Astrocyte (in vitro differentiated cells and primary cell): ENCODE measurements at regions not wholly inside any gene's neighbourhood (a gene's known extent, or its start where the extent isn't known, plus 50 kb on each side); places are given as distances from the start of the nearest gene placed in this dataset.

Source experiments
- DNase-seq: peaks from one replicate; pipeline ENCODE4 v3.0.0-alpha.2; 2010; ENCODE audit warnings: low read depth
- FAIRE-seq: peaks from 2 replicates; lab custom pipeline; 2011; peaks lifted over from hg19 to GRCh38; lab: Jason Lieb, UNC
- H2AFZ ChIP-seq: 2 replicates; pipeline ENCODE4 v1.6.0; 2012; ENCODE audit warnings: low read depth, low read length, inconsistent platforms
- H3K27ac ChIP-seq: 2 replicates; pipeline ENCODE4 v1.5.1; 2011; ENCODE audit warnings: low read depth, low read length, inconsistent platforms
- H3K27me3 ChIP-seq: 2 replicates; pipeline ENCODE4 v1.6.0; 2011; ENCODE audit warnings: low read length, inconsistent platforms; ENCODE audit not compliant: insufficient read depth
- H3K36me3 ChIP-seq: 2 replicates; pipeline ENCODE4 v1.5.1; 2011; ENCODE audit warnings: low read length, inconsistent platforms; ENCODE audit not compliant: insufficient read depth
- H3K4me1 ChIP-seq: 2 replicates; pipeline ENCODE4 v1.5.1; 2011; ENCODE audit warnings: low read length, inconsistent platforms; ENCODE audit not compliant: insufficient read depth
- H3K4me2 ChIP-seq: 2 replicates; pipeline ENCODE4 v1.6.0; 2012; ENCODE audit warnings: low read length, inconsistent platforms
- H3K4me3 ChIP-seq: 2 replicates; pipeline ENCODE4 v1.5.1; 2011; ENCODE audit warnings: low read depth, mild to moderate bottlenecking, low read length, inconsistent platforms; ENCODE audit not compliant: insufficient read depth
- H3K79me2 ChIP-seq: 2 replicates; pipeline ENCODE4 v1.6.0; 2012; ENCODE audit warnings: mild to moderate bottlenecking, low read length, inconsistent platforms; ENCODE audit not compliant: insufficient read depth
- H3K9ac ChIP-seq: 2 replicates; pipeline ENCODE4 v1.6.0; 2012; ENCODE audit warnings: mild to moderate bottlenecking, low read length, inconsistent platforms
- H3K9me3 ChIP-seq: 2 replicates; pipeline ENCODE4 v1.5.1; 2012; ENCODE audit warnings: low read depth, mild to moderate bottlenecking, low read length, inconsistent platforms; ENCODE audit not compliant: insufficient read depth
- H4K20me1 ChIP-seq: 2 replicates; pipeline ENCODE4 v1.6.0; 2012; ENCODE audit warnings: low read length, inconsistent platforms; ENCODE audit not compliant: insufficient read depth
- H3K27ac Mint-ChIP-seq: one replicate; pipeline ENCODE4 v1.8.0; 2021; ENCODE audit warnings: mild to moderate bottlenecking, mixed read lengths; ENCODE audit not compliant: unreplicated experiment
- H3K27me3 Mint-ChIP-seq: one replicate; pipeline ENCODE4 v1.8.0; 2021; ENCODE audit warnings: low read depth, mixed read lengths; ENCODE audit not compliant: unreplicated experiment
- H3K36me3 Mint-ChIP-seq: one replicate; pipeline ENCODE4 v1.8.0; 2021; ENCODE audit warnings: low read depth, mixed read lengths; ENCODE audit not compliant: unreplicated experiment
- H3K4me1 Mint-ChIP-seq: one replicate; pipeline ENCODE4 v1.8.0; 2021; ENCODE audit warnings: low read depth, mixed read lengths; ENCODE audit not compliant: unreplicated experiment
- H3K4me3 Mint-ChIP-seq: one replicate; pipeline ENCODE4 v1.8.0; 2021; ENCODE audit warnings: mild to moderate bottlenecking, moderate library complexity, mixed read lengths; ENCODE audit not compliant: unreplicated experiment
- H3K9me3 Mint-ChIP-seq: one replicate; pipeline ENCODE4 v1.8.0; 2021; ENCODE audit warnings: mild to moderate bottlenecking, mixed read lengths; ENCODE audit not compliant: unreplicated experiment
- CTCF ChIP-seq: IDR thresholded peaks from 2 replicates; pipeline ENCODE4 v1.5.1; 2011; ENCODE audit warnings: low read depth, mild to moderate bottlenecking, inconsistent platforms, low read length, moderate library complexity; ENCODE audit not compliant: insufficient read depth
- EZH2 ChIP-seq: IDR thresholded peaks from 2 replicates; pipeline ENCODE4 v1.6.1; 2012; ENCODE audit warnings: mild to moderate bottlenecking, low read length, inconsistent platforms; ENCODE audit not compliant: insufficient read depth

- Mint-ChIP-seq H3K36me3 (no peaks in the 10 kb centered on the region), H3K4me3 (no peak overlapping the region), H3K27ac (no peak overlapping the region), H3K4me1 (peaks cover 2% of the 10 kb centered on the region), H3K9me3 (no peaks in the 10 kb centered on the region), H3K27me3 (peaks cover 4% of the 10 kb centered on the region)
- H3K27ac ChIP-seq = no peak overlapping the region
- FAIRE-seq = no peak
- H4K20me1 ChIP-seq = no peaks in the 10 kb centered on the region
- no peaks in the 10 kb centered on the region for H3K27me3 ChIP-seq
- no peak overlapping the region for H3K4me2 ChIP-seq
- no peak overlapping the region for H3K9ac ChIP-seq
- H3K4me1 ChIP-seq = no peaks in the 10 kb centered on the region
- H3K79me2 ChIP-seq = no peaks in the 10 kb centered on the region
- TF ChIP-seq EZH2 (no peak), CTCF (no peak)
- H3K36me3 ChIP-seq = no peaks in the 10 kb centered on the region
- H2AFZ ChIP-seq = no peak overlapping the region
- DNase-seq = no peak
- no peak overlapping the region for H3K4me3 ChIP-seq
- H3K9me3 ChIP-seq = no peaks in the 10 kb centered on the region
Measured at GRCh38 chr11:91115116-91115515, 892.3 kb upstream of the CHORDC1 start.

GRCh38 chr11:91104237-91104636, 881.4 kb upstream of the CHORDC1 start:
- no peak for FAIRE-seq
- H3K4me3 Mint-ChIP-seq = no peak overlapping the region
- Histone ChIP-seq H3K27me3 (no peaks in the 10 kb centered on the region), H3K79me2 (no peaks in the 10 kb centered on the region), H3K27ac (no peak overlapping the region), H3K36me3 (no peaks in the 10 kb centered on the region), H3K4me1 (peaks cover 4% of the 10 kb centered on the region), H4K20me1 (no peaks in the 10 kb centered on the region), H2AFZ (no peak overlapping the region), H3K9ac (no peak overlapping the region), H3K9me3 (no peaks in the 10 kb centered on the region), H3K4me3 (no peak overlapping the region), H3K4me2 (peak overlapping the region; percentile 7)
- peaks cover 30% of the 10 kb centered on the region for H3K4me1 Mint-ChIP-seq
- H3K27me3 Mint-ChIP-seq = no peaks in the 10 kb centered on the region
- no peaks in the 10 kb centered on the region for H3K36me3 Mint-ChIP-seq
- peak; percentile 72 for DNase-seq
- peaks cover 5% of the 10 kb centered on the region for H3K9me3 Mint-ChIP-seq
- peak overlapping the region; percentile 84 for H3K27ac Mint-ChIP-seq
- TF ChIP-seq EZH2 (no peak), CTCF (no peak)

- no peak overlapping the region for H2AFZ ChIP-seq
- Mint-ChIP-seq H3K27ac (peak overlapping the region; percentile 48), H3K4me1 (peaks cover 25% of the 10 kb centered on the region), H3K9me3 (peaks cover 5% of the 10 kb centered on the region), H3K27me3 (no peaks in the 10 kb centered on the region), H3K36me3 (no peaks in the 10 kb centered on the region), H3K4me3 (no peak overlapping the region)
- FAIRE-seq = no peak
- no peak for TF ChIP-seq CTCF
- no peak for TF ChIP-seq EZH2
- no peaks in the 10 kb centered on the region for H4K20me1 ChIP-seq
- H3K36me3 ChIP-seq = no peaks in the 10 kb centered on the region
- DNase-seq = peak; percentile 2
- no peak overlapping the region for H3K27ac ChIP-seq
- no peak overlapping the region for H3K4me2 ChIP-seq
- no peaks in the 10 kb centered on the region for H3K9me3 ChIP-seq
- no peaks in the 10 kb centered on the region for H3K27me3 ChIP-seq
- H3K4me1 ChIP-seq = peaks cover 4% of the 10 kb centered on the region
- no peak overlapping the region for H3K9ac ChIP-seq
- H3K4me3 ChIP-seq = no peak overlapping the region
- no peaks in the 10 kb centered on the region for H3K79me2 ChIP-seq
Measured at GRCh38 chr11:91100427-91100826, 877.6 kb upstream of the CHORDC1 start.
